OCI-LY7 (cell line): ENCODE measurements at regions not wholly inside any gene's neighbourhood (a gene's known extent, or its start where the extent isn't known, plus 50 kb on each side); places are given as distances from the start of the nearest gene placed in this dataset.

ENCODE experiments used
- CTCF ChIP-seq: fragments of 200-600 bp; sonication (generic); conservative IDR thresholded peaks from 2 replicates; pipeline ENCODE4 v1.5.1; 2014; ENCODE audit warnings: mild to moderate bottlenecking, antibody characterized with exemption, low read length, moderate library complexity, mixed read lengths
- EZH2phosphoT487 ChIP-seq: fragments of 200-600 bp; sonication (generic); IDR thresholded peaks from 2 replicates; pipeline ENCODE4 v1.6.1; 2018; ENCODE audit warnings: low read depth, borderline replicate concordance, mild to moderate bottlenecking, mixed run types, antibody characterized with exemption, low read length, moderate library complexity, mixed read lengths

- TF ChIP-seq CTCF: no peak
- no peak for TF ChIP-seq EZH2phosphoT487
These were observed 156.4 kb upstream of the CRBN start for GRCh38 chr3:3335903-3336302.
